ENCODE measurements at regions not wholly inside any gene's neighbourhood (a gene's known extent, or its start where the extent isn't known, plus 50 kb on each side); places are given as distances from the start of the nearest gene placed in this dataset.

GRCh38 chr21:41624674-41625310 lies 116.8 kb upstream of the TMPRSS2 start:
- TF ChIP-seq MYC (IDR thresholded peaks at IDR 0.05; ENCODE audit: low read depth, low read length) (no peak), POLR2A (IDR thresholded peaks at IDR 0.05; ENCODE audit: extremely low read depth, insufficient read length) (no peak), CTCF (IDR thresholded peaks at IDR 0.05; ENCODE audit: low read depth, low read length) (no peak), MAX (IDR thresholded peaks at IDR 0.05; ENCODE audit: low read depth, low read length) (no peak)
- H3K4me3 ChIP-seq (ENCODE audit: low read depth, low read length) = no peak overlapping the region
- no peak for DNase-seq (ENCODE audit: low read depth)

DNA sequence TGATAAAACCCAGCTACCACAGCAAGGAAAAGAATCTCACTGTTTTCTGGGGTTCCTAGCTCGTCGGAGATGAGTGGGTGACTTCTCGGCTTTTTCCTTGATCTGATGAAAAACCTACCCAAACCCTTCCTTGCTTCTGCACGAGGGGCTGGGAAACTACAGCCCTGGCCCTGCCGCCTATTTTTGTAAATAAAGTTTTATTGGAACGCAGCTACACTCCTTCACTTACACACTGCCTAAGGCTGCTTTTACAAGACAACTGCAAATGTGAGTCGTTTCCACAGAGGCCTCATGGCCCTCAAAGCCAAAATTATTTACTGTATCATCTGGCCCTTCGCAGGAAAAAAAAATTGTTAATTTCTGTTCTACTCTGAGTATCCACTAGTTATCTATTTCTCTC lies 116.0 kb upstream of the TMPRSS2 start:
- H3K4me3 ChIP-seq (ENCODE audit: low read depth, low read length) = no peak overlapping the region
- no peak for DNase-seq (ENCODE audit: low read depth)
- TF ChIP-seq POLR2A (IDR thresholded peaks at IDR 0.05; ENCODE audit: extremely low read depth, insufficient read length) = no peak
- TF ChIP-seq MAX (IDR thresholded peaks at IDR 0.05; ENCODE audit: low read depth, low read length) = no peak
- TF ChIP-seq CTCF (IDR thresholded peaks at IDR 0.05; ENCODE audit: low read depth, low read length) = no peak

- TF ChIP-seq CTCF (IDR thresholded peaks at IDR 0.05; ENCODE audit: low read depth, low read length) = no peak
- no peak for TF ChIP-seq MAX (IDR thresholded peaks at IDR 0.05; ENCODE audit: low read depth, low read length)
- TF ChIP-seq MYC (IDR thresholded peaks at IDR 0.05; ENCODE audit: low read depth, low read length) = no peak
- no peak for TF ChIP-seq POLR2A (IDR thresholded peaks at IDR 0.05; ENCODE audit: extremely low read depth, insufficient read length)
- DNase-seq (ENCODE audit: low read depth) = no peak
- H3K4me3 ChIP-seq (ENCODE audit: low read depth, low read length) = no peak overlapping the region
These were observed 115.0 kb upstream of the TMPRSS2 start for GRCh38 chr21:41622831-41623548.

DNA sequence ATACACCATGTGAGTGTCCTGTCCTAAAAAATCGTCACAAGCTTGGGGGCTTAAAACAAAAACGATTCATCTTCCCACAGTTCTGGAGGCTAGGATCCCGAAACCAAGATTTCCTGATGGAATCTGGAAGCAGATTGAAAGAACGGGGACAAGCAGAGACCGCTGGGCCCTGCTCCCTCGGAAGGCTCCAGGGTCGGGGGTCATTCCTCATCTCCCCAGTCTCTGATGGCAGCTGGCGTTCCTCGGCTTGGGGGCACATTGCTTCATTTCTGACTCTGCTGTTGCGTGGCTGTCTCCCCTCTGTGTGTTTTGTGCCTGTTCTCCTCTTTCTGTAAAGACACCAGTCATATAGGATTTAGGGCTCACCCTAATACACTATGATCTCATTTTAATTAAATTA lies 114.2 kb upstream of the TMPRSS2 start:
- no peak for TF ChIP-seq MYC (IDR thresholded peaks at IDR 0.05; ENCODE audit: low read depth, low read length)
- TF ChIP-seq POLR2A (IDR thresholded peaks at IDR 0.05; ENCODE audit: extremely low read depth, insufficient read length) = no peak
- TF ChIP-seq MAX (IDR thresholded peaks at IDR 0.05; ENCODE audit: low read depth, low read length) = no peak
- no peak for TF ChIP-seq CTCF (IDR thresholded peaks at IDR 0.05; ENCODE audit: low read depth, low read length)
- H3K4me3 ChIP-seq (ENCODE audit: low read depth, low read length) = no peak overlapping the region
- DNase-seq (ENCODE audit: low read depth) = no peak

DNA sequence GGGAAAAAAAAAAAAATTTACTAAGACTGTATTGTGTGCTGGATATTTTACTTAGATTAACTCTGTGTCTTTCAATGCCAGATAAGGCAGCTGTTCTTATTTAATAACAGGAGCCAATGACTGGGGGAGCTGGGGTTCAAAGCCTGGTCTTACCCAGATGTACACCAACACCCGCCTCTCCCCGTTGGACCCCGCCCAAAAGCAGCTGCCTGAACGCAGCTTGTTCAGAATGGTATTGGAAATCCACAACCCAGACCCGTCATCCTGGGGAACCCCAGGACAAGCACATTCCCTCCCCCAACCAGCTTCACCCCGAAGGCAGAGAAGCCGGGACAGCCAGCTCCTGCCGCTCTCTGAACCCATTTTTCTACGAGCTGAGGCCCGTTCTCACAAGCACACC lies 113.6 kb upstream of the TMPRSS2 start:
- no peak overlapping the region for H3K4me3 ChIP-seq (ENCODE audit: low read depth, low read length)
- TF ChIP-seq POLR2A (IDR thresholded peaks at IDR 0.05; ENCODE audit: extremely low read depth, insufficient read length) = no peak
- no peak for TF ChIP-seq MYC (IDR thresholded peaks at IDR 0.05; ENCODE audit: low read depth, low read length)
- TF ChIP-seq CTCF (IDR thresholded peaks at IDR 0.05; ENCODE audit: low read depth, low read length) = no peak
- no peak for TF ChIP-seq MAX (IDR thresholded peaks at IDR 0.05; ENCODE audit: low read depth, low read length)
- DNase-seq (ENCODE audit: low read depth) = no peak

Data from NB4 (cell line).